ENCODE measurements at regions not wholly inside any gene's neighbourhood (a gene's known extent, or its start where the extent isn't known, plus 50 kb on each side); places are given as distances from the start of the nearest gene placed in this dataset.

GRCh38 chr21:27057997-27058396 lies 91.1 kb upstream of the ADAMTS5 start:
- TF ChIP-seq CTCF (IDR thresholded peaks at IDR 0.05; ENCODE audit: control extremely low read depth, extremely low read depth, low read depth, missing control alignments) = no peak
- no peak for DNase-seq (ENCODE audit: extremely low spot score)
- ChIA-PET POLR2A (no interaction called here), CTCF (no interaction called here)

- POLR2A ChIA-PET = no interaction called here
- DNase-seq (ENCODE audit: extremely low spot score) = no peak
- TF ChIP-seq CTCF (IDR thresholded peaks at IDR 0.05; ENCODE audit: control extremely low read depth, extremely low read depth, low read depth, missing control alignments) = no peak
- CTCF ChIA-PET = interaction anchor here (0.9 to 1.3 kb wide), 2 partner anchors 13 to 17 kb away, joined by 3 read pairs; no protein-coding TSS in a partner anchor
Measured at GRCh38 chr21:27047658-27048314, 80.9 kb upstream of the ADAMTS5 start.

- TF ChIP-seq CTCF (IDR thresholded peaks at IDR 0.05; ENCODE audit: control extremely low read depth, extremely low read depth, low read depth, missing control alignments) = no peak
- no peak for DNase-seq (ENCODE audit: extremely low spot score)
- CTCF ChIA-PET = interaction anchor here (0.9 to 1.4 kb wide), 4 partner anchors 10 to 19 kb away, joined by 3 read pairs; no protein-coding TSS in a partner anchor
- POLR2A ChIA-PET = no interaction called here
Measured at GRCh38 chr21:27047283-27047657, 80.4 kb upstream of the ADAMTS5 start.

GRCh38 chr21:27045281-27045985 lies 78.5 kb upstream of the ADAMTS5 start:
- ChIA-PET POLR2A (no interaction called here), CTCF (no interaction called here)
- DNase-seq (ENCODE audit: extremely low spot score) = no peak
- TF ChIP-seq CTCF (IDR thresholded peaks at IDR 0.05; ENCODE audit: control extremely low read depth, extremely low read depth, low read depth, missing control alignments) = no peak

GRCh38 chr21:27043377-27043776 lies 76.5 kb upstream of the ADAMTS5 start:
- DNase-seq (ENCODE audit: extremely low spot score) = no peak
- CTCF ChIA-PET = no interaction called here
- POLR2A ChIA-PET = no interaction called here
- no peak for TF ChIP-seq CTCF (IDR thresholded peaks at IDR 0.05; ENCODE audit: control extremely low read depth, extremely low read depth, low read depth, missing control alignments)

GRCh38 chr21:27040738-27041469 lies 74.0 kb upstream of the ADAMTS5 start:
- ChIA-PET CTCF (no interaction called here), POLR2A (no interaction called here)
- no peak for DNase-seq (ENCODE audit: extremely low spot score)
- TF ChIP-seq CTCF (IDR thresholded peaks at IDR 0.05; ENCODE audit: control extremely low read depth, extremely low read depth, low read depth, missing control alignments) = no peak
